ENCODE measurements at regions not wholly inside any gene's neighbourhood (a gene's known extent, or its start where the extent isn't known, plus 50 kb on each side); places are given as distances from the start of the nearest gene placed in this dataset.

DNA sequence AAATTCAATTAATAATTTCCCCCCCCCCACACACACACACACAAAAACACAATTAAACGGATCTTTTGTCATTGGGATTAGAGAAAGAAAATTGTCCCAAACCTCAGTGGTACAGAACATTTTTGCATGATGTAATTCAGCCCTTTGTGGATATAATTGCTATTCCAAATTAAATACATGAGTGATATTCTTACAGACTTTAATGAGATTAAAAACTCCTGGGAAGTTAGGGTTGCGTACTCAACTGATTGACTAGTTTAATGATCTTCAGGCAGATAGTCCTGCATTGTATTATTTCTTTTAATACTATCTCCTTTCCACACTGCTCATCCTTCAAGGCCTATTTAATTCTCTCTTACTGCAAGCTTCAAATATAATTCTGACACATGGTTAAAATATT is 711.8 kb upstream of the LRFN5 start:
- TF ChIP-seq EZH2 (IDR thresholded peaks at IDR 0.05; ENCODE audit: low read length, missing control alignments) (no peak), CTCF (conservative IDR thresholded peaks at IDR 0.05 in 1 of 2, IDR thresholded peaks at IDR 0.05 in 1 of 2; ENCODE audit: low read depth in 1 of 2, low read length in 2 of 2) (no peak)
- H3K4me2 ChIP-seq (ENCODE audit: extremely low read depth, insufficient read depth, low read length) = no peak overlapping the region
- H3K79me2 ChIP-seq (ENCODE audit: control insufficient read depth, insufficient read depth, low read length) = no peaks in the 10 kb centered on the region
- no peak for DNase-seq (ENCODE audit: low read depth in 2 of 2)
- no peaks in the 10 kb centered on the region for H3K9me3 ChIP-seq (ENCODE audit: control insufficient read depth, insufficient read depth, low read depth, low read length)
- no peaks in the 10 kb centered on the region for H3K27me3 ChIP-seq (ENCODE audit: control insufficient read depth, insufficient read depth, low read length)
- no peak overlapping the region for H3K4me3 ChIP-seq (replicated peaks in 1 of 4; ENCODE audit: control extremely low read depth in 1 of 4, insufficient read depth in 1 of 4, low read depth in 3 of 4, low read length in 4 of 4)
- H4K20me1 ChIP-seq (ENCODE audit: control insufficient read depth, extremely low read depth, insufficient read depth, low read length) = no peaks in the 10 kb centered on the region
- no peaks in the 10 kb centered on the region for H3K36me3 ChIP-seq (ENCODE audit: control insufficient read depth, insufficient read depth, low read length)
- H2AFZ ChIP-seq (ENCODE audit: low read length) = no peak overlapping the region
- no peak overlapping the region for H3K9ac ChIP-seq (ENCODE audit: insufficient read depth, low read length)
- H3K27ac ChIP-seq (ENCODE audit: insufficient read depth, low read length) = no peak overlapping the region
- H3K4me1 ChIP-seq (ENCODE audit: control insufficient read depth, extremely low read depth, insufficient read depth, low read length) = no peaks in the 10 kb centered on the region

- TF ChIP-seq CTCF (conservative IDR thresholded peaks at IDR 0.05 in 1 of 2, IDR thresholded peaks at IDR 0.05 in 1 of 2; ENCODE audit: low read depth in 1 of 2, low read length in 2 of 2) = no peak
- TF ChIP-seq EZH2 (IDR thresholded peaks at IDR 0.05; ENCODE audit: low read length, missing control alignments) = no peak
- no peak overlapping the region for H3K4me3 ChIP-seq (replicated peaks in 1 of 4; ENCODE audit: control extremely low read depth in 1 of 4, insufficient read depth in 1 of 4, low read depth in 3 of 4, low read length in 4 of 4)
- H3K9me3 ChIP-seq (ENCODE audit: control insufficient read depth, insufficient read depth, low read depth, low read length) = no peaks in the 10 kb centered on the region
Observed at GRCh38 chr14:40889126-40889525, 717.5 kb upstream of the LRFN5 start.

GRCh38 chr14:40887912-40888311 is 718.8 kb upstream of the LRFN5 start:
- DNase-seq (ENCODE audit: low read depth in 2 of 2) = no peak
- Histone ChIP-seq H4K20me1 (ENCODE audit: control insufficient read depth, extremely low read depth, insufficient read depth, low read length) (no peaks in the 10 kb centered on the region), H3K4me2 (ENCODE audit: extremely low read depth, insufficient read depth, low read length) (no peak overlapping the region), H3K27me3 (ENCODE audit: control insufficient read depth, insufficient read depth, low read length) (no peaks in the 10 kb centered on the region), H3K9ac (ENCODE audit: insufficient read depth, low read length) (no peak overlapping the region), H2AFZ (ENCODE audit: low read length) (no peak overlapping the region), H3K9me3 (ENCODE audit: control insufficient read depth, insufficient read depth, low read depth, low read length) (no peaks in the 10 kb centered on the region), H3K36me3 (ENCODE audit: control insufficient read depth, insufficient read depth, low read length) (no peaks in the 10 kb centered on the region), H3K4me3 (replicated peaks in 1 of 4; ENCODE audit: control extremely low read depth in 1 of 4, insufficient read depth in 1 of 4, low read depth in 3 of 4, low read length in 4 of 4) (no peak overlapping the region), H3K4me1 (ENCODE audit: control insufficient read depth, extremely low read depth, insufficient read depth, low read length) (no peaks in the 10 kb centered on the region), H3K27ac (ENCODE audit: insufficient read depth, low read length) (no peak overlapping the region), H3K79me2 (ENCODE audit: control insufficient read depth, insufficient read depth, low read length) (no peaks in the 10 kb centered on the region)
- no peak for TF ChIP-seq CTCF (conservative IDR thresholded peaks at IDR 0.05 in 1 of 2, IDR thresholded peaks at IDR 0.05 in 1 of 2; ENCODE audit: low read depth in 1 of 2, low read length in 2 of 2)
- no peak for TF ChIP-seq EZH2 (IDR thresholded peaks at IDR 0.05; ENCODE audit: low read length, missing control alignments)

More at GRCh38 chr14:40889126-40889525, 717.5 kb upstream of the LRFN5 start:
- Histone ChIP-seq H3K36me3 (ENCODE audit: control insufficient read depth, insufficient read depth, low read length) (no peaks in the 10 kb centered on the region), H3K79me2 (ENCODE audit: control insufficient read depth, insufficient read depth, low read length) (no peaks in the 10 kb centered on the region), H3K9ac (ENCODE audit: insufficient read depth, low read length) (no peak overlapping the region), H2AFZ (ENCODE audit: low read length) (no peak overlapping the region), H3K4me1 (ENCODE audit: control insufficient read depth, extremely low read depth, insufficient read depth, low read length) (no peaks in the 10 kb centered on the region), H3K4me2 (ENCODE audit: extremely low read depth, insufficient read depth, low read length) (no peak overlapping the region), H3K27ac (ENCODE audit: insufficient read depth, low read length) (no peak overlapping the region), H3K27me3 (ENCODE audit: control insufficient read depth, insufficient read depth, low read length) (no peaks in the 10 kb centered on the region), H4K20me1 (ENCODE audit: control insufficient read depth, extremely low read depth, insufficient read depth, low read length) (no peaks in the 10 kb centered on the region)
- no peak for DNase-seq (ENCODE audit: low read depth in 2 of 2)

Measured in fibroblast of lung (primary cell).